HepG2 (cell line): ENCODE measurements at regions not wholly inside any gene's neighbourhood (a gene's known extent, or its start where the extent isn't known, plus 50 kb on each side); places are given as distances from the start of the nearest gene placed in this dataset.

ENCODE experiments used
- ATAC-seq: fragments of 200-7000 bp; cut with Tn5 transposase; 3 replicates; pipeline ENCODE4 v1.9.1; 2020; ENCODE audit warnings: mild to moderate bottlenecking, moderate library complexity
- BruUV-seq: library from RNA; stranded (reverse); fragments of 400-500 nt; replicated peaks from 2 replicates; lab custom pipeline; 2021; lab: Mats Ljungman, UMichigan
- CTCF ChIA-PET: fragments of 300-600 bp; formaldehyde crosslinking; extraction: SDS; loops from one replicate; lab custom pipeline; 2021; ENCODE audit warnings: low total read pairs, inconsistent platforms, low intra/inter-chr PET ratio; lab: Yijun Ruan, JAX
- POLR2A ChIA-PET: fragments of 350-600 bp; sonication (Branson Sonifier 250); formaldehyde crosslinking; loops from one replicate; lab custom pipeline; 2020; ENCODE audit warnings: antibody characterized with exemption, inconsistent platforms; lab: Yijun Ruan, JAX
- DNase-seq: peaks from one replicate; pipeline ENCODE4 v3.0.0-alpha.2; 2015; ENCODE audit warnings: low spot score
- FAIRE-seq: peaks from 3 replicates; lab custom pipeline; 2011; peaks lifted over from hg19 to GRCh38; lab: Jason Lieb, UNC
- H2AFZ ChIP-seq: one replicate; pipeline ENCODE4 v1.6.1; 2011; ENCODE audit warnings: low read length, inconsistent platforms
- H3K27ac ChIP-seq: fragments of 300-600 bp; 3 replicates; pipeline ENCODE4 v1.8.0; 2011; ENCODE audit warnings: mixed run types, mild to moderate bottlenecking, mixed read lengths, low read length, inconsistent platforms; ENCODE audit not compliant: insufficient read depth; ENCODE audit errors: extremely low read length
- H3K27me3 ChIP-seq, 2 experiments: fragments of 200-600 bp in 1 of 2; 2 replicates in 1 of 2; 3 replicates in 1 of 2; pipeline versions ENCODE4 v1.6.0 to v1.8.0; 2011; ENCODE audit warnings: low read length in 2 of 2, mild to moderate bottlenecking in 2 of 2, moderate library complexity in 2 of 2, inconsistent platforms in 1 of 2; ENCODE audit not compliant: insufficient read depth in 2 of 2, control insufficient read depth in 1 of 2
- H3K36me3 ChIP-seq, 2 experiments: fragments of 200-600 bp in 1 of 2; replicated peaks in 1 of 2; 2 replicates in 1 of 2; 3 replicates in 1 of 2; pipeline versions ENCODE4 v1.5.1 to v1.8.0; 2011; ENCODE audit warnings: low read length in 2 of 2, inconsistent platforms in 1 of 2; ENCODE audit not compliant: insufficient read depth in 2 of 2, control insufficient read depth in 1 of 2
- H3K4me1 ChIP-seq: 2 replicates; pipeline ENCODE4 v1.5.1; 2012; ENCODE audit warnings: low read length, inconsistent platforms; ENCODE audit not compliant: insufficient read depth
- H3K4me2 ChIP-seq: 2 replicates; pipeline ENCODE4 v1.6.0; 2011; ENCODE audit warnings: low read depth, low read length, inconsistent platforms
- H3K4me3 ChIP-seq, 3 experiments: fragments of 200-600 bp in 1 of 3; sonication (generic), shearing (Covaris generic) in 1 of 3; replicated peaks in 1 of 3; 2 replicates each; pipeline ENCODE4 v1.5.1; 2011 to 2016; ENCODE audit warnings: low read length in 3 of 3, inconsistent platforms in 2 of 3, low read depth in 2 of 3, mild to moderate bottlenecking in 2 of 3, control low read depth in 1 of 3, mixed read lengths in 1 of 3; ENCODE audit not compliant: insufficient read depth in 1 of 3
- H3K79me2 ChIP-seq: one replicate; pipeline ENCODE4 v1.6.1; 2011; ENCODE audit warnings: low read length, inconsistent platforms; ENCODE audit not compliant: insufficient read depth
- H3K9ac ChIP-seq: 2 replicates; pipeline ENCODE4 v1.6.0; 2011; ENCODE audit warnings: mild to moderate bottlenecking, low read depth, low read length, inconsistent platforms; ENCODE audit not compliant: insufficient read depth
- H3K9me3 ChIP-seq: 2 replicates; pipeline ENCODE4 v1.5.1; 2012; ENCODE audit warnings: mild to moderate bottlenecking, low read length
- H4K20me1 ChIP-seq: 2 replicates; pipeline ENCODE4 v1.6.0; 2011; ENCODE audit warnings: inconsistent platforms, mild to moderate bottlenecking, low read length, moderate library complexity; ENCODE audit not compliant: insufficient read depth
- NFIB ChIP-seq: sonication (generic); formaldehyde crosslinking; IDR thresholded peaks from 2 replicates; pipeline ENCODE4 v1.9.0; 2021; ENCODE audit warnings: missing genetic modification reagents, mild to moderate bottlenecking, borderline replicate concordance
- STAT5B ChIP-seq: sonication (generic); formaldehyde crosslinking; IDR thresholded peaks from 2 replicates; pipeline ENCODE4 v1.4.0; 2020; ENCODE audit warnings: missing genetic modification reagents
- WGBS: methylation state at CpG from one replicate; pipeline ENCODE4 v1.1.6; 2017; ENCODE audit warnings: low lambda C conversion rate; 5-methylcytosine and 5-hydroxymethylcytosine counted together
- in situ Hi-C: cut with HindIII; loops from 2 replicates; pipeline ENCODE4 v1.10.0; 2017; ENCODE audit warnings: low pct_unique_long_range_greater_than_20kb; ENCODE audit not compliant: extremely low pct_ligation_motif_present
- intact Hi-C: fragments of 100-400 bp; cut with micrococcal nuclease; formaldehyde crosslinking; loops from one replicate; pipeline ENCODE4 v1.10.0; 2022; ENCODE audit not compliant: unreplicated experiment
- small RNA-seq, 3 experiments: library from RNA; depleted of rRNA; stranded (forward); fragments of <200 nt; gene quantifications; one replicate each; pipeline ENCODE3, GENCODE V24; 2012; ENCODE audit warnings: low read depth in 2 of 3, low replicate concordance in 1 of 3; ENCODE audit not compliant: insufficient read length in 3 of 3, insufficient read depth in 2 of 3
- TF ChIP-seq, protein P1 (sequence below): sonication (generic); formaldehyde crosslinking; IDR thresholded peaks from 2 replicates; pipeline ENCODE4 v1.4.0; 2020; ENCODE audit warnings: missing genetic modification reagents; ENCODE audit errors: not compliant biosample characterization

DNA sequence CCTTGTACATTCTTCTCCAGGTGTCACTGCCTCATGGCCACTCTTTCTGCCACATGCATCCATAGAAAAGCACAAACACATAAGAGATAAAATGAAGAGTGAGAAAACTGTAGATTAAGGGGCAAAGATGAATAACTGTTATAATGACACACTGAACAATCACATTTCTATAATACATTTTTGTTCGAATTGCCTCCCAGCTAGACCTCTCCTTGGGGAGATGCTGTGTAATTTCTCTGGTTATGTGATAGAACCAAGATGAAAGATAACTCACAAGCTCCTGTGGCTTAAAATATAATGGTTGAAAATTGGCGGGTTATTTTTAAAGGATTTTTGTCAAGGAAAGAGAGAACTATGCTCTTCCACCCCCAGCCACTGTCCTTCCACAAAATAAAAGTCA lies 60.2 kb upstream of the STEAP1 start:
- FAIRE-seq (no peak), DNase-seq (no peak), ATAC-seq (no peak)
- H2AFZ ChIP-seq, result no peak overlapping the region
- H3K27ac ChIP-seq, result no peak overlapping the region
- no peak overlapping the region for H3K9ac ChIP-seq
- H3K27me3 ChIP-seq, result no peaks in the 10 kb centered on the region
- no peak overlapping the region for H3K4me2 ChIP-seq
- WGBS, result 0% methylated on average over 2 of the region's 2 CpGs
- intact Hi-C loops (no loop called here), in situ Hi-C loops (no loop called here)
- TF ChIP-seq NFIB (no peak), STAT5B (CRISPR knock-in tag) (no peak)
- TF ChIP-seq, protein P1, sequence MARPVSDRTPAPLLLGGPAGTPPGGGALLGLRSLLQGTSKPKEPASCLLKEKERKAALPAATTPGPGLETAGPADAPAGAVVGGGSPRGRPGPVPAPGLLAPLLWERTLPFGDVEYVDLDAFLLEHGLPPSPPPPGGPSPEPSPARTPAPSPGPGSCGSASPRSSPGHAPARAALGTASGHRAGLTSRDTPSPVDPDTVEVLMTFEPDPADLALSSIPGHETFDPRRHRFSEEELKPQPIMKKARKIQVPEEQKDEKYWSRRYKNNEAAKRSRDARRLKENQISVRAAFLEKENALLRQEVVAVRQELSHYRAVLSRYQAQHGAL (CRISPR knock-in tag), result no peak
- ChIA-PET POLR2A (no interaction called here), CTCF (no interaction called here)
- no peak overlapping the region for H3K4me3 ChIP-seq
- H3K4me1 ChIP-seq, result no peaks in the 10 kb centered on the region
- H3K79me2 ChIP-seq, result no peaks in the 10 kb centered on the region
- H4K20me1 ChIP-seq, result no peaks in the 10 kb centered on the region
- H3K36me3 ChIP-seq, result no peaks in the 10 kb centered on the region
- BruUV-seq, result no TSS peak
- H3K9me3 ChIP-seq, result no peaks in the 10 kb centered on the region

Small RNAs in the stretch of these regions (small RNA-seq; reads per million reads assigned to genes)
- 0 to 0.33 (median 0) reads per million in 3 experiments for gene RNU6-274P
